OCI-LY7 (cell line): ENCODE measurements at regions not wholly inside any gene's neighbourhood (a gene's known extent, or its start where the extent isn't known, plus 50 kb on each side); places are given as distances from the start of the nearest gene placed in this dataset.
"Not testable (repeated sequence)": the region's sequence is repeated elsewhere in the genome, so short reads cannot be mapped to it uniquely, and the experiment has no call there.

Experiments
- BruUV-seq: library from RNA; stranded (reverse); fragments of 400-500 nt; replicated peaks from 2 replicates; lab custom pipeline; 2021; lab: Mats Ljungman, UMichigan
- CTCF ChIA-PET: fragments of 300-600 bp; sonication (Branson Sonifier 250); formaldehyde crosslinking; loops from one replicate; lab custom pipeline; 2022; ENCODE audit warnings: antibody characterized with exemption; ENCODE audit not compliant: unreplicated experiment; lab: Charles Lee
- POLR2A ChIA-PET: fragments of 300-600 bp; sonication (Branson Sonifier 250); formaldehyde crosslinking; loops from one replicate; lab custom pipeline; 2022; ENCODE audit warnings: antibody characterized with exemption; lab: Charles Lee
- DNase-seq: peaks from one replicate; pipeline ENCODE4 v3.0.0-alpha.2; 2015; ENCODE audit warnings: low spot score
- H2AFZ ChIP-seq: fragments of 200-600 bp; sonication (generic), shearing (Covaris generic); 2 replicates; pipeline ENCODE4 v1.6.1; 2014; ENCODE audit warnings: mild to moderate bottlenecking, antibody characterized with exemption, low read length, moderate library complexity
- H3K27ac ChIP-seq: fragments of 200-600 bp; sonication (generic); 2 replicates; pipeline ENCODE4 v1.5.1; 2014; ENCODE audit warnings: mixed run types, low read depth, mild to moderate bottlenecking, moderate library complexity, low read length, inconsistent platforms; ENCODE audit not compliant: poor library complexity, severe bottlenecking
- H3K36me3 ChIP-seq: fragments of 200-600 bp; sonication (generic); 2 replicates; pipeline ENCODE4 v1.6.1; 2014; ENCODE audit warnings: mild to moderate bottlenecking, antibody characterized with exemption, low read length, moderate library complexity, mixed read lengths; ENCODE audit not compliant: insufficient read depth
- H3K4me1 ChIP-seq: fragments of 200-600 bp; sonication (generic); 2 replicates; pipeline ENCODE4 v1.5.1; 2014; ENCODE audit warnings: mild to moderate bottlenecking, low read length; ENCODE audit not compliant: insufficient read depth, poor library complexity, severe bottlenecking
- H3K4me2 ChIP-seq: fragments of 200-600 bp; sonication (generic); 2 replicates; pipeline ENCODE4 v1.6.1; 2014; ENCODE audit warnings: mild to moderate bottlenecking, low read length
- H3K4me3 ChIP-seq: fragments of 200-600 bp; sonication (generic); 2 replicates; pipeline ENCODE4 v1.5.1; 2014; ENCODE audit warnings: mild to moderate bottlenecking, low read depth, low read length; ENCODE audit not compliant: poor library complexity, severe bottlenecking
- H3K79me2 ChIP-seq: fragments of 200-600 bp; sonication (generic); 2 replicates; pipeline ENCODE4 v1.6.1; 2016; ENCODE audit warnings: low read depth, mild to moderate bottlenecking, low read length, moderate library complexity, mixed read lengths; ENCODE audit not compliant: insufficient read depth
- H3K9me2 ChIP-seq: fragments of 200-600 bp; sonication (generic); 2 replicates; pipeline ENCODE4 v1.6.1; 2016; ENCODE audit warnings: mild to moderate bottlenecking, low read length, mixed read lengths; ENCODE audit not compliant: insufficient read depth
- H3K9me3 ChIP-seq: fragments of 200-600 bp; sonication (generic); 2 replicates; pipeline ENCODE4 v1.6.1; 2014; ENCODE audit warnings: mild to moderate bottlenecking, mixed run types, low read length, mixed read lengths
- H4K20me1 ChIP-seq: fragments of 200-600 bp; sonication (generic); 2 replicates; pipeline ENCODE4 v1.6.1; 2014; ENCODE audit warnings: mild to moderate bottlenecking, antibody characterized with exemption, low read length, moderate library complexity, mixed read lengths; ENCODE audit not compliant: insufficient read depth
- EZH2phosphoT487 ChIP-seq: fragments of 200-600 bp; sonication (generic); IDR thresholded peaks from 2 replicates; pipeline ENCODE4 v1.6.1; 2018; ENCODE audit warnings: low read depth, borderline replicate concordance, mild to moderate bottlenecking, mixed run types, antibody characterized with exemption, low read length, moderate library complexity, mixed read lengths
- intact Hi-C: fragments of 100-400 bp; cut with micrococcal nuclease; formaldehyde crosslinking; loops from one replicate; pipeline ENCODE4 v1.10.0; 2022; ENCODE audit not compliant: unreplicated experiment
- TF ChIP-seq, protein P1 (sequence below): fragments of 200-600 bp; sonication (generic); conservative IDR thresholded peaks from 2 replicates; pipeline ENCODE4 v1.5.1; 2014; ENCODE audit warnings: mild to moderate bottlenecking, antibody characterized with exemption, low read length, moderate library complexity, mixed read lengths

DNA sequence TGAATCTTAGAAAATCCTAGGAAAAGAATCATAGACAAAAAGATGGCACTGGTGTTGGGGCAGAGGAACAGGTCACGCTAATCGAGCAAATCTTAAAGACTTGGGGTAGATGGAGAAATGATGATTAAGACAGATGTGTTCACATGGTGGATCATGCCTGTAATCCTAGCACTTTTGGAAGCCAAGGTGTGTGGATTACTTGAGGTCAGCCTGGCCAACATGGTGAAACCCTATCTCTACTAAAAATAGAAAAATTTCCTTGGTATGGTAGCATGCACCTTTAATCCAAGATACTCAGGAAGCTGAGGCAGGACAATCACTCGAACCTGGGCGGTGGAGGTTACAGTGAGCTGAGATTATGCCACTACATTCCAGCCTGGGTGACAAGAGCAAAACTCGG lies 145.7 kb upstream of the HSFY2 start:
- intact Hi-C loops, result no loop called here
- H3K79me2 ChIP-seq, result no peaks in the 10 kb centered on the region
- no peak overlapping the region for H3K27ac ChIP-seq
- CTCF ChIA-PET, result no interaction called here
- TF ChIP-seq, protein P1, sequence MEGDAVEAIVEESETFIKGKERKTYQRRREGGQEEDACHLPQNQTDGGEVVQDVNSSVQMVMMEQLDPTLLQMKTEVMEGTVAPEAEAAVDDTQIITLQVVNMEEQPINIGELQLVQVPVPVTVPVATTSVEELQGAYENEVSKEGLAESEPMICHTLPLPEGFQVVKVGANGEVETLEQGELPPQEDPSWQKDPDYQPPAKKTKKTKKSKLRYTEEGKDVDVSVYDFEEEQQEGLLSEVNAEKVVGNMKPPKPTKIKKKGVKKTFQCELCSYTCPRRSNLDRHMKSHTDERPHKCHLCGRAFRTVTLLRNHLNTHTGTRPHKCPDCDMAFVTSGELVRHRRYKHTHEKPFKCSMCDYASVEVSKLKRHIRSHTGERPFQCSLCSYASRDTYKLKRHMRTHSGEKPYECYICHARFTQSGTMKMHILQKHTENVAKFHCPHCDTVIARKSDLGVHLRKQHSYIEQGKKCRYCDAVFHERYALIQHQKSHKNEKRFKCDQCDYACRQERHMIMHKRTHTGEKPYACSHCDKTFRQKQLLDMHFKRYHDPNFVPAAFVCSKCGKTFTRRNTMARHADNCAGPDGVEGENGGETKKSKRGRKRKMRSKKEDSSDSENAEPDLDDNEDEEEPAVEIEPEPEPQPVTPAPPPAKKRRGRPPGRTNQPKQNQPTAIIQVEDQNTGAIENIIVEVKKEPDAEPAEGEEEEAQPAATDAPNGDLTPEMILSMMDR, result no peak
- TF ChIP-seq EZH2phosphoT487, result no peak
- POLR2A ChIA-PET, result no interaction called here
- no peak overlapping the region for H3K4me2 ChIP-seq
- no peaks in the 10 kb centered on the region for H4K20me1 ChIP-seq
- H3K36me3 ChIP-seq, result no peaks in the 10 kb centered on the region
- no peaks in the 10 kb centered on the region for H3K9me3 ChIP-seq
- no TSS peak for BruUV-seq
- H3K9me2 ChIP-seq, result no peaks in the 10 kb centered on the region
- no peak for DNase-seq
- H3K4me1 ChIP-seq, result no peaks in the 10 kb centered on the region
- no peak overlapping the region for H2AFZ ChIP-seq
- H3K4me3 ChIP-seq, result no peak overlapping the region

GRCh38 chrY:18912846-18913245 lies 139.3 kb upstream of the HSFY2 start:
- Histone ChIP-seq H3K79me2 (no peaks in the 10 kb centered on the region), H3K4me1 (no peaks in the 10 kb centered on the region), H3K27ac (no peak overlapping the region), H2AFZ (no peak overlapping the region), H3K4me2 (no peak overlapping the region), H4K20me1 (no peaks in the 10 kb centered on the region), H3K9me3 (no peaks in the 10 kb centered on the region), H3K36me3 (no peaks in the 10 kb centered on the region), H3K4me3 (no peak overlapping the region), H3K9me2 (no peaks in the 10 kb centered on the region)
- DNase-seq, result no peak
- ChIA-PET CTCF (no interaction called here), POLR2A (no interaction called here)
- intact Hi-C loops, result no loop called here
- no peak for TF ChIP-seq EZH2phosphoT487
- TF ChIP-seq, protein P1, result no peak
- no TSS peak for BruUV-seq

- H3K27ac ChIP-seq, result no peak overlapping the region
- no peak overlapping the region for H3K4me3 ChIP-seq
- H3K9me2 ChIP-seq, result no peaks in the 10 kb centered on the region
- no peaks in the 10 kb centered on the region for H3K79me2 ChIP-seq
- H3K9me3 ChIP-seq, result no peaks in the 10 kb centered on the region
- no peaks in the 10 kb centered on the region for H3K36me3 ChIP-seq
- no peaks in the 10 kb centered on the region for H3K4me1 ChIP-seq
- no peak overlapping the region for H3K4me2 ChIP-seq
- H2AFZ ChIP-seq, result no peak overlapping the region
- intact Hi-C loops, result no loop called here
- POLR2A ChIA-PET, result interaction anchor here (0.7 kb wide), 1 partner anchor 25 kb away, joined by 3 read pairs; no protein-coding TSS in a partner anchor
- TF ChIP-seq, protein P1, result no peak
- no peak for TF ChIP-seq EZH2phosphoT487
- no peak for DNase-seq
- H4K20me1 ChIP-seq, result no peaks in the 10 kb centered on the region
- no TSS peak for BruUV-seq
- CTCF ChIA-PET, result no interaction called here
Observed at GRCh38 chrY:18909846-18910245, 136.3 kb upstream of the HSFY2 start.

DNA sequence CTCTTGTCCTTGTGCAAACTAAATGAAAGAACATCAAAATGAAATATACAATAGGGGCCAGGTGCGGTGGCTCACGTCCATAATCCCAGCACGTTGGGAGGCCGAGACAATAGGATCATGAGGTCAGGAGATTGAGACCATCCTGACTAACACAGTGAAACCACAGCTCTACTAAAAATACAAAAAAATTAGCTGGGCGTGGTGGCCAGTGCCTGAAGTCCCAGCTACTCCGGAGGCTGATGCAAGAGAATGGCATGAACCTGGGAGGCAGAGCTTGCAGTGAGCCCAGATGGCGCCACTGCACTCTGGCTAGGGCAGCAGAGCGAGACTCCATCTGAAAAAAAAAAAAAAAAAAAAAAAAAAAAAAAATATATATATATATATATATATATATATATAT lies 132.7 kb upstream of the HSFY2 start:
- CTCF ChIA-PET, H2AFZ ChIP-seq: not testable (repeated sequence)

More for the DNA sequence above, 132.7 kb upstream of the HSFY2 start:
- H3K4me2 ChIP-seq, BruUV-seq, H3K79me2 ChIP-seq, intact Hi-C loops, H4K20me1 ChIP-seq, H3K27ac ChIP-seq, H3K9me3 ChIP-seq, H3K4me1 ChIP-seq, H3K4me3 ChIP-seq, DNase-seq, H3K36me3 ChIP-seq, H3K9me2 ChIP-seq: not testable (repeated sequence)
- POLR2A ChIA-PET, result interaction anchor here (0.7 kb wide), 1 partner anchor 19 kb away, joined by 3 read pairs; no protein-coding TSS in a partner anchor
